Upper lobe of right lung (tissue), 1 donor: ENCODE measurements at regions not wholly inside any gene's neighbourhood (a gene's known extent, or its start where the extent isn't known, plus 50 kb on each side); places are given as distances from the start of the nearest gene placed in this dataset.

Experiments
- ATAC-seq: fragments of 200-7000 bp; cut with Tn5 transposase; one replicate; pipeline ENCODE4 v1.9.1; 2020; ENCODE audit warnings: mild to moderate bottlenecking, moderate library complexity
- DNase-seq: peaks from one replicate; pipeline ENCODE4 v3.0.0-alpha.2; 2020
- H3K27ac ChIP-seq: fragments of 200-600 bp; one replicate; pipeline ENCODE4 v1.8.0; 2022
- H3K27me3 ChIP-seq: fragments of 200-600 bp; one replicate; pipeline ENCODE4 v1.8.0; 2022; ENCODE audit warnings: mild to moderate bottlenecking
- H3K36me3 ChIP-seq: fragments of 200-600 bp; one replicate; pipeline ENCODE4 v1.8.0; 2022
- H3K4me1 ChIP-seq: fragments of 200-600 bp; one replicate; pipeline ENCODE4 v1.8.0; 2022
- H3K4me3 ChIP-seq: fragments of 200-600 bp; one replicate; pipeline ENCODE4 v1.8.0; 2022; ENCODE audit warnings: mild to moderate bottlenecking
- H3K9me3 ChIP-seq: fragments of 200-600 bp; one replicate; pipeline ENCODE4 v1.8.0; 2022
- intact Hi-C: fragments of 100-400 bp; cut with DNase I; formaldehyde crosslinking; loops from one replicate; pipeline ENCODE4 v1.11.0; 2022
- TF ChIP-seq, protein P1 (sequence below): fragments of 200-600 bp; IDR thresholded peaks from one replicate; pipeline ENCODE4 v1.8.0; 2022; ENCODE audit warnings: antibody characterized with exemption
- donor health status: DM: no; HTN: yes; CAD: no; lungs with severe emphysema.

DNA sequence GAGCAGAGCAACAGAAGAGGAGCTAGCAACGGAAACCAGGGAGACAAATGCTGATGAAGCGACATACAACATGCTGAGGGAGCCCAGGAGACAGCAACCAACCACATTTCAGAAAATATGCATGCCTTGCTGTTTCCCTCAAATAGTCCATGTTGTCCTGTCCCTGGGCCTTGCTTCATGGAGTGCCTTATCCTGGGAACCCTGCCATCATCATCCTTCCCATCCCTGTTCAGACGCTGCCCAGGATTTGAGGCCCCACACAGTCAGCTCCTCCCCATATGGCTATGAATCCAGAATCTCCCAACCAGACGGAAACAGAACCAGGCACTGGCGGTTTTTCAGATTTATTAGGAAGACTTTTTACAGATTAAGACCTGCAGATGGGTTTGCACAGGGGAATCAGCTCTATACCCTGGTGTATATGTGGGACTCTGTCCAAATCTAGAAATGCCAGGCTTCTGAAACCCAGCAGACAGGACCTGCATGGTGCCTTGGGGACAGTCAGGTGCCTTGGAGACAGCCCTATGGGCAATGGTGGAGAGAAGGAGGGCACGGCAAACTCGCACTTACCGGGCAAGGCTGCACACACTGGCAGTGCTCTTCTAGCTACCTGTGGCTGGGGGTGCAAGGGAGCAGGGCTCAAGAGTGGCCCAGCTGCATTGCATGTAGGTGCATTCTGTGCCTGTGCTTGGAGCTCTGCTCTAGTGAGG lies 199.7 kb upstream of the MAMLD1 start:
- Histone ChIP-seq H3K9me3 (no peaks in the 10 kb centered on the region), H3K36me3 (no peaks in the 10 kb centered on the region), H3K27me3 (no peaks in the 10 kb centered on the region), H3K27ac (no peak overlapping the region), H3K4me1 (no peaks in the 10 kb centered on the region), H3K4me3 (no peak overlapping the region)
- DNase-seq, result no peak
- TF ChIP-seq, protein P1, sequence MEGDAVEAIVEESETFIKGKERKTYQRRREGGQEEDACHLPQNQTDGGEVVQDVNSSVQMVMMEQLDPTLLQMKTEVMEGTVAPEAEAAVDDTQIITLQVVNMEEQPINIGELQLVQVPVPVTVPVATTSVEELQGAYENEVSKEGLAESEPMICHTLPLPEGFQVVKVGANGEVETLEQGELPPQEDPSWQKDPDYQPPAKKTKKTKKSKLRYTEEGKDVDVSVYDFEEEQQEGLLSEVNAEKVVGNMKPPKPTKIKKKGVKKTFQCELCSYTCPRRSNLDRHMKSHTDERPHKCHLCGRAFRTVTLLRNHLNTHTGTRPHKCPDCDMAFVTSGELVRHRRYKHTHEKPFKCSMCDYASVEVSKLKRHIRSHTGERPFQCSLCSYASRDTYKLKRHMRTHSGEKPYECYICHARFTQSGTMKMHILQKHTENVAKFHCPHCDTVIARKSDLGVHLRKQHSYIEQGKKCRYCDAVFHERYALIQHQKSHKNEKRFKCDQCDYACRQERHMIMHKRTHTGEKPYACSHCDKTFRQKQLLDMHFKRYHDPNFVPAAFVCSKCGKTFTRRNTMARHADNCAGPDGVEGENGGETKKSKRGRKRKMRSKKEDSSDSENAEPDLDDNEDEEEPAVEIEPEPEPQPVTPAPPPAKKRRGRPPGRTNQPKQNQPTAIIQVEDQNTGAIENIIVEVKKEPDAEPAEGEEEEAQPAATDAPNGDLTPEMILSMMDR, result no peak
- no peak for ATAC-seq
- intact Hi-C loops, result no loop called here

DNA sequence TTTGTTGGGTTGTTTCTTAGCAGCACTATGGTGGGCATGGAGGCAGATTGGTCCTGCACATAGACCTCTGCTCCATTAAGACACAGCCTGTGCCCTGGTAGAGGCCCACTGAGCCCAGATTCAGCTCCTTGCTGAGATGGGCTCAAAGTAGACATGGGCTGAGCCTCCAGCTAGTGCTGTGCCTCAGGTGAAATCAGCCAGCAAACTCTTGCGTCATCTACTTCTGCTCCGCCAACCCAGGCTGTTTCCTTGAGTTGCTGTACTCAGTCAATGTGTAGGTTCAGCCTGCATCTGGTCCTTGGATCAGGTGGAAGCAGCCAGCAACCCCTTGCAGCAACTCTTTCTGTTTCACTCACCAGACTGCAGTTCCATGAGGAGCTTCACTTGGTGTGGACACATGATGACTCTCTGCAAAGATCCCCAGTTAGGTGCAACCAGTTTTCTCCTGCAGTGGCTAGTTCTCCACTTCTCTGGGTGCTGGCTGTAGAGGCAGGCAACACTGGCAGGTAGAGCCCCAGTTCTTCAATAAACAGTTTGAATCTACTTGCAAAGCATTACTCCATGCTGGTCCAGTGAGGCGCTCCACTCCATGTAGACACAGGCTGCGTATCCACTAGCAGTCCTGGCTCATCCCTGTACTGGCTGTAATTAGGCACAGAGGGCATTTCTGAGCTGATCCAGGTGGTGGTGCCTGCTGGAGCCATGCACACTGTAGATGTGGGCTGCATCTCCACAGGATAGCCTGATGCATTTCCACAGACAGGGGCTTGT lies 199.0 kb upstream of the MAMLD1 start:
- Histone ChIP-seq H3K27me3 (no peaks in the 10 kb centered on the region), H3K4me1 (no peaks in the 10 kb centered on the region), H3K9me3 (no peaks in the 10 kb centered on the region), H3K27ac (no peak overlapping the region), H3K4me3 (no peak overlapping the region), H3K36me3 (no peaks in the 10 kb centered on the region)
- TF ChIP-seq, protein P1, result no peak
- DNase-seq (no peak), ATAC-seq (no peak)
- intact Hi-C loops, result no loop called here

DNA sequence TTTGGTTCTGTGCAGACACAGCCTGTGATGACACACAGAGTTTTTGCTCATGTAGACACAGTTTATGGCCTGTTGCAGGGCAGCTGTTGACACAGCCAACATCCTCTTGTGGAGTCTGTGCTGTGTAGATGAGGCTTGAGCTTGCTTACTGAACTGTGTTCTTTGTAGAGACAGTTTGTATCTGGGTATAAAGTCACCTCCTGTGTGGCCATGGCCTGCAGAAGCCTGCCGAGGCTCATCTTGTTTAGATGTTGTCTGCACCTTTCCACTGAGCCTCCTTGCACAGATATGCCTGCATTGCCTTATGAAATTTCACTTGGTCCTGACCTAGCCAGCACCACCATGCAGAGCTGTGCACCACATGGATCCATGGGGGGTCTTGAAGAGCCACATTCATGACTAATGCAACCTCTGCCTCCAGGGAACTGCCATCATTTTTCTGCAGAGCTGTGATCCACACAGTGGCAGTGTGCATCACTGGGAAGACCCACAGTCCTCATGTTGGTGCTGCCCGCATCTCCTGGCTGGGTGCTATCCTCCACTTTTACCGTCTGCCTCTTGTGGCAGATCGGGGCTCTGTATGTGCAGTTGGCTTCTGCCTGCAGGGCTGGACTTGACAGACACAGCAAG lies 198.0 kb upstream of the MAMLD1 start:
- H3K4me3 ChIP-seq, result no peak overlapping the region
- intact Hi-C loops, result no loop called here
- H3K36me3 ChIP-seq, result no peaks in the 10 kb centered on the region
- H3K9me3 ChIP-seq, result no peaks in the 10 kb centered on the region
- H3K27me3 ChIP-seq, result no peaks in the 10 kb centered on the region
- H3K4me1 ChIP-seq, result no peaks in the 10 kb centered on the region
- TF ChIP-seq, protein P1, result no peak
- no peak for DNase-seq
- H3K27ac ChIP-seq, result no peak overlapping the region
- no peak for ATAC-seq

DNA sequence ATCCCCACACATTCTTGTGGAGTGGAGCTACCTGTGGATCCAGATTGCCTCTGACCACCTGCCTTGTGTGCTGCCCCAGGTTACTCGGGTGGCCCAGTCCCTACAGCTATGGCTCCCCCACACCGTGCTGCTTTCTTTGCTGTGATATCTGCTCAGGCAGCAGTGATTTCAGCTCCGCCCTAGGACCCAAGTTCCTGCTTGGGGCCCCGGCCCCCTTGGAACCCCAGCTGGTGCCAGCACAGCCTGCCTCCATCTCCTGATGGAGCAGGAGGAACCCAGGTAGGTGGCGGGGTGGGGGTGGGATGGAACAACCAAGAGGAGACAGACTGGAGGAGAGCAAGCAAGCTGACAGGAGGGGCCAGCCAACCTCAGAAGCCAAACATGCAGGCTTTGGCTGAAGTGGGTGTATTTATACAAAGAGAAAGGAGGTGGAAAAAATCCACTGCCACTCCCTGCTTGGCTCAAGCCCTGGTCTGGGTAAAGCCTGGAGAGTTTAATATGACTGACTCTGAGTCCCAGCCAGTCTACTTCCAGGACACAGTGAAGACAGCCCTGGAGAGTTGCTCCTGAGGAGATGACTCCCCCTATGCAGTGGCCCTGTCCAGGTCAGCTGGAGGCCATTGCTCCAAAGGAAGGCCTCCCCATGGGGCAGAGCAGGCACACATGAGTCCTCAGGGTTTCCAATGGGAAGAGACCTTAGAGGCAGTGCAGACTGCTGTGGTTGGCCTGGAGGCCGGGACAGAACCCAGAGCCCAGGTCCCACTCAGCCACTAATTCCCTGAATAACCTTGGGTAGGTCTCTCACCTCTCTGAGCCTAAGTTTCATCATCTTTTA lies 197.1 kb upstream of the MAMLD1 start:
- intact Hi-C loops, result no loop called here
- ATAC-seq, result no peak
- no peak for DNase-seq

More for the DNA sequence above, 197.1 kb upstream of the MAMLD1 start:
- Histone ChIP-seq H3K4me1 (no peaks in the 10 kb centered on the region), H3K36me3 (no peaks in the 10 kb centered on the region), H3K27ac (no peak overlapping the region), H3K9me3 (no peaks in the 10 kb centered on the region), H3K27me3 (no peaks in the 10 kb centered on the region), H3K4me3 (no peak overlapping the region)
- TF ChIP-seq, protein P1, result no peak
